ENCODE measurements at regions not wholly inside any gene's neighbourhood (a gene's known extent, or its start where the extent isn't known, plus 50 kb on each side); places are given as distances from the start of the nearest gene placed in this dataset.

DNA sequence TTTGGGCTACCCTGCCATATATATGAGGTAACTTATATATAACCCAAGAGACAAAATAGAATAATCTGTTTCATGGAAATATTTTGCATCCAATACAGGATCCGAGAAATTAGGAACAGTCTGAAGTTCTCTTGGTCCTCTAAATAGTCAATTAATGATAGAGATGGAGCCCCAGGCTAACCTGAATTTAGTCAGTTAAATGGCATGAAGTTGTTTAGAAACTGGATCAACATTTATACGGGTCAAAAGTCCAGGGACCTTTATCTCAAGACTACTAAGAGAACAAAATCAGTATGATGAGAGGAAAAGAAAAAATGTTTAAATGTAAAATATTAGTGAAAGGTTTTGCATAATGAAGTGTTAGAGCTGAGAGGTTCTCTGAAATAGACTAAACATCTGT lies 303.3 kb upstream of the ACTBL2 start:
- Histone ChIP-seq H3K4me3 (ENCODE audit: low read length) (no peak overlapping the region), H3K27me3 (ENCODE audit: control insufficient read depth in 2 of 2, insufficient read depth in 2 of 2, low read length in 2 of 2) (no peaks in the 10 kb centered on the region), H3K4me1 (ENCODE audit: control insufficient read depth in 2 of 2, insufficient read depth in 2 of 2, low read length in 2 of 2) (no peaks in the 10 kb centered on the region), H3K27ac (ENCODE audit: low read depth, low read length) (no peak overlapping the region), H3K36me3 (ENCODE audit: control insufficient read depth in 2 of 3, insufficient read depth in 3 of 3, low read length in 3 of 3) (no peaks in the 10 kb centered on the region), H3K9me3 (ENCODE audit: control insufficient read depth in 2 of 3, low read length in 3 of 3) (no peaks in the 10 kb centered on the region)
- no peaks in the 10 kb centered on the region for H3K36me3 Mint-ChIP-seq
- no peak overlapping the region for H3K4me3 Mint-ChIP-seq
- H3K27me3 Mint-ChIP-seq = peaks cover 6 to 26% (median 22%) of the 10 kb centered on the region in 5 donors
- ChIA-PET POLR2A (no interaction called here), CTCF (no interaction called here)
- intact Hi-C loops (cut with micrococcal nuclease) = no loop called here
- no peaks in the 10 kb centered on the region for H3K9me3 Mint-ChIP-seq
- no peaks in the 10 kb centered on the region for H3K4me1 Mint-ChIP-seq
- no peak for DNase-seq
- H3K27ac Mint-ChIP-seq = no peak overlapping the region
- ATAC-seq = no peak

DNA sequence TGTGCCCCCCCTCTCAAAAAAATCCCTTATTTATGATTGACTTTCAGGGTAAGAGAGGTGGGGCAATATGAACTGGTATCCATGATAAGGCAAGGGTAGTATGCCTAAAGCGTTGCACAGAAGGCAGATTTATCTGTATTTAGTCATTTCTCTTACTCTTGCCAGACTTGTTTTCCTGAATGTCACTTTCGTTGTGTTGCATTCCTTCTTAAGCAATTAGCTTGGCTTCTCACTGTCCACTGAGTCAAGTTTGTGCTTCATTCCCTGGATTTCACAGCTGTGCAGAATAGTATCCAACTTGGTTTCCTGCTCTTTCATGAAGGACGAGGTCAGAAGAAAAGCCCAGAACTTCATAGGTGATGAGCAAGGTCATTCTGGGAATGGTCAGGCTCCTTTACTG lies 301.5 kb upstream of the ACTBL2 start:
- POLR2A ChIA-PET = no interaction called here
- Mint-ChIP-seq H3K36me3 (no peaks in the 10 kb centered on the region), H3K4me1 (no peaks in the 10 kb centered on the region), H3K27ac (no peak overlapping the region), H3K27me3 (peaks cover 1 to 14% (median 6%) of the 10 kb centered on the region in 5 donors), H3K9me3 (no peaks in the 10 kb centered on the region), H3K4me3 (no peak overlapping the region)
- H3K4me1 ChIP-seq (ENCODE audit: control insufficient read depth in 2 of 2, insufficient read depth in 2 of 2, low read length in 2 of 2) = no peaks in the 10 kb centered on the region
- ATAC-seq (no peak), DNase-seq (no peak)
- no peak overlapping the region for H3K27ac ChIP-seq (ENCODE audit: low read depth, low read length)
- intact Hi-C loops (cut with micrococcal nuclease) = no loop called here
- no peaks in the 10 kb centered on the region for H3K9me3 ChIP-seq (ENCODE audit: control insufficient read depth in 2 of 3, low read length in 3 of 3)
- no peak overlapping the region for H3K4me3 ChIP-seq (ENCODE audit: low read length)
- no peaks in the 10 kb centered on the region for H3K36me3 ChIP-seq (ENCODE audit: control insufficient read depth in 2 of 3, insufficient read depth in 3 of 3, low read length in 3 of 3)
- CTCF ChIA-PET = no interaction called here
- H3K27me3 ChIP-seq (ENCODE audit: control insufficient read depth in 2 of 2, insufficient read depth in 2 of 2, low read length in 2 of 2) = no peaks in the 10 kb centered on the region

GRCh38 chr5:57783693-57784092 lies 301.1 kb upstream of the ACTBL2 start:
- Mint-ChIP-seq H3K4me1 (no peaks in the 10 kb centered on the region), H3K27ac (no peak overlapping the region), H3K9me3 (no peaks in the 10 kb centered on the region), H3K4me3 (no peak overlapping the region), H3K36me3 (no peaks in the 10 kb centered on the region), H3K27me3 (peaks cover 0 to 10% (median 2%) of the 10 kb centered on the region in 5 donors)
- intact Hi-C loops (cut with micrococcal nuclease) = no loop called here
- no peak overlapping the region for H3K27ac ChIP-seq (ENCODE audit: low read depth, low read length)
- no peaks in the 10 kb centered on the region for H3K36me3 ChIP-seq (ENCODE audit: control insufficient read depth in 2 of 3, insufficient read depth in 3 of 3, low read length in 3 of 3)
- no peaks in the 10 kb centered on the region for H3K9me3 ChIP-seq (ENCODE audit: control insufficient read depth in 2 of 3, low read length in 3 of 3)
- no peaks in the 10 kb centered on the region for H3K4me1 ChIP-seq (ENCODE audit: control insufficient read depth in 2 of 2, insufficient read depth in 2 of 2, low read length in 2 of 2)
- ChIA-PET POLR2A (no interaction called here), CTCF (no interaction called here)
- no peak for ATAC-seq
- no peak overlapping the region for H3K4me3 ChIP-seq (ENCODE audit: low read length)
- H3K27me3 ChIP-seq (ENCODE audit: control insufficient read depth in 2 of 2, insufficient read depth in 2 of 2, low read length in 2 of 2) = no peaks in the 10 kb centered on the region
- DNase-seq = no peak

GRCh38 chr5:57780961-57781325 lies 298.3 kb upstream of the ACTBL2 start:
- H3K36me3 ChIP-seq (ENCODE audit: control insufficient read depth in 2 of 3, insufficient read depth in 3 of 3, low read length in 3 of 3) = no peaks in the 10 kb centered on the region
- peaks cover 0 to 4% (median 2%) of the 10 kb centered on the region in 5 donors for H3K27me3 Mint-ChIP-seq
- H3K9me3 ChIP-seq (ENCODE audit: control insufficient read depth in 2 of 3, low read length in 3 of 3) = no peaks in the 10 kb centered on the region
- H3K4me3 ChIP-seq (ENCODE audit: low read length) = no peak overlapping the region
- H3K27me3 ChIP-seq (ENCODE audit: control insufficient read depth in 2 of 2, insufficient read depth in 2 of 2, low read length in 2 of 2) = no peaks in the 10 kb centered on the region
- no peak overlapping the region for H3K27ac ChIP-seq (ENCODE audit: low read depth, low read length)
- no peak for DNase-seq
- no peaks in the 10 kb centered on the region for H3K9me3 Mint-ChIP-seq
- ChIA-PET CTCF (interaction anchor here (2.8 kb wide), 1 partner anchor 8 kb away, joined by 8 read pairs; no protein-coding TSS in a partner anchor), POLR2A (no interaction called here)
- no peaks in the 10 kb centered on the region for H3K36me3 Mint-ChIP-seq
- H3K4me1 ChIP-seq (ENCODE audit: control insufficient read depth in 2 of 2, insufficient read depth in 2 of 2, low read length in 2 of 2) = no peaks in the 10 kb centered on the region
- no peak overlapping the region for H3K27ac Mint-ChIP-seq
- ATAC-seq = no peak
- H3K4me3 Mint-ChIP-seq = no peak overlapping the region
- intact Hi-C loops (cut with micrococcal nuclease) = no loop called here
- no peaks in the 10 kb centered on the region for H3K4me1 Mint-ChIP-seq

- Histone ChIP-seq H3K9me3 (ENCODE audit: control insufficient read depth in 2 of 3, low read length in 3 of 3) (no peaks in the 10 kb centered on the region), H3K27ac (ENCODE audit: low read depth, low read length) (no peak overlapping the region), H3K27me3 (ENCODE audit: control insufficient read depth in 2 of 2, insufficient read depth in 2 of 2, low read length in 2 of 2) (no peaks in the 10 kb centered on the region), H3K36me3 (ENCODE audit: control insufficient read depth in 2 of 3, insufficient read depth in 3 of 3, low read length in 3 of 3) (no peaks in the 10 kb centered on the region), H3K4me3 (ENCODE audit: low read length) (no peak overlapping the region), H3K4me1 (ENCODE audit: control insufficient read depth in 2 of 2, insufficient read depth in 2 of 2, low read length in 2 of 2) (no peaks in the 10 kb centered on the region)
- Mint-ChIP-seq H3K27ac (no peak overlapping the region), H3K9me3 (no peaks in the 10 kb centered on the region), H3K4me3 (no peak overlapping the region), H3K4me1 (no peaks in the 10 kb centered on the region), H3K36me3 (no peaks in the 10 kb centered on the region), H3K27me3 (peaks cover 0 to 4% (median 0%) of the 10 kb centered on the region in 5 donors)
- CTCF ChIA-PET = interaction anchor here (2.8 to 3.4 kb wide), 2 partner anchors 9 to 681 kb away, joined by 8 to 20 read pairs; no protein-coding TSS in a partner anchor
- ATAC-seq (no peak), DNase-seq (no peak)
- intact Hi-C loops (cut with micrococcal nuclease) = no loop called here
- POLR2A ChIA-PET = no interaction called here
Measured at GRCh38 chr5:57780306-57780960, 297.8 kb upstream of the ACTBL2 start.

DNA sequence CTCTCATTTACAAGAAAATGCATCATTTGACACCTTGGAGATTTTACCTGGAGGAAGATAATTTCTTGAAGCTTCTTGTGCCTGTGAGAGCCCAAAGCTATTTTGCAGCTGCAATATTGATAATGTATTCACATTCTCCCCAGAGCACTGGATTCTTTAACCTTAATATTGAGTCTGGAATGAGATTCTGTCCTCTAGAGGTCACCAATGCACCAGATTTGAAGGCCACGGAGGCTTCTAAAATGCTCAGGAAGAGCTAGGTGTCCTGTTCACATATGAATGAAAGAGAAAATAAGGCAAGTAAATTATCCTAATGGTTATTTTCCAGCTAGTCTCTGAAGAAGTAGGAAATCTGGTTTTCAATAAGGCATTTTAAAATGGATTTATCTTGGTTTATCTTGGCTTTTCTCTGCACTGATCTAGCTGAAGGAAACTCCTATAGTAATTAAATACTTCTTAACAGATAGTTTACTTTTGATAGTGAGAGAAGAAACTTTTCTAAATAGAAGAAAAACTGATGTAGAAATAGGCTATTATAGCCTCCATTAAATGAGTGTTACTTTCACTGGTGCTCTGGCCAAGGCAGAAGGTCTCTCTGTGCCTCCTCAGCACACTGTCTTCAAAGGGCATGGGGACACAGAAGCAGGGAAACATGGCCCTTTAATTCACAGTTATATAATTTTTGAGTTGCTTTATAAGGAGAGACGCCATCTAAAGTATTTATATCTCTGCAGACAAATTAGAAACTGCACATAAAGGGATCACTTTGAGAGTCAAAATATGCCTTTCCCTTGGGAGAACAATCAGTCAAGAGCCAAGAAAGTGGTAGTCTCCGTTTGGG lies 297.0 kb upstream of the ACTBL2 start:
- Mint-ChIP-seq H3K36me3 (no peaks in the 10 kb centered on the region), H3K27ac (no peak overlapping the region), H3K4me3 (no peak overlapping the region), H3K9me3 (no peaks in the 10 kb centered on the region), H3K27me3 (peaks cover 0 to 4% (median 0%) of the 10 kb centered on the region in 5 donors), H3K4me1 (no peaks in the 10 kb centered on the region)
- no peaks in the 10 kb centered on the region for H3K9me3 ChIP-seq (ENCODE audit: control insufficient read depth in 2 of 3, low read length in 3 of 3)
- H3K4me3 ChIP-seq (ENCODE audit: low read length) = no peak overlapping the region
- no peak overlapping the region for H3K27ac ChIP-seq (ENCODE audit: low read depth, low read length)
- POLR2A ChIA-PET = interaction anchor here (1.0 kb wide), 1 partner anchor 681 kb away, joined by 5 read pairs; no protein-coding TSS in a partner anchor
- peak; percentile 58 for ATAC-seq
- peak in 5 of 9 donors; percentile 8 to 26 (median 18) for DNase-seq
- no peaks in the 10 kb centered on the region for H3K4me1 ChIP-seq (ENCODE audit: control insufficient read depth in 2 of 2, insufficient read depth in 2 of 2, low read length in 2 of 2)
- no peaks in the 10 kb centered on the region for H3K27me3 ChIP-seq (ENCODE audit: control insufficient read depth in 2 of 2, insufficient read depth in 2 of 2, low read length in 2 of 2)
- CTCF ChIA-PET = interaction anchor here (0.5 to 3.4 kb wide), 7 partner anchors 10 to 682 kb away, joined by 3 to 20 read pairs (median 3); no protein-coding TSS in a partner anchor
- no peaks in the 10 kb centered on the region for H3K36me3 ChIP-seq (ENCODE audit: control insufficient read depth in 2 of 3, insufficient read depth in 3 of 3, low read length in 3 of 3)
- intact Hi-C loops (cut with micrococcal nuclease) = loop anchor here (1.0 to 10.0 kb wide), 6 partner anchors 282 to 875 kb away; partner anchors contain the start of genes PLK2 (in 2 of the 2) and SETD9 (in 1 of the 2)

Data from naive thymus-derived CD4-positive, alpha-beta T cell (primary cell).